ENCODE measurements at regions not wholly inside any gene's neighbourhood (a gene's known extent, or its start where the extent isn't known, plus 50 kb on each side); places are given as distances from the start of the nearest gene placed in this dataset.

- POLR2A ChIA-PET = no interaction called here
- Mint-ChIP-seq H3K27ac (no peak overlapping the region), H3K4me3 (no peak overlapping the region), H3K4me1 (no peaks in the 10 kb centered on the region), H3K27me3 (peaks cover 9% of the 10 kb centered on the region), H3K36me3 (ENCODE audit: low read depth) (no peaks in the 10 kb centered on the region), H3K9me3 (peaks cover 2% of the 10 kb centered on the region)
- intact Hi-C loops (cut with micrococcal nuclease) = no loop called here
- no peak for ATAC-seq (ENCODE audit: low read depth)
- TF ChIP-seq CTCF (IDR thresholded peaks at IDR 0.05) = no peak
- DNase-seq = no peak
- CTCF ChIA-PET = no interaction called here
Observed at GRCh38 chr13:78401873-78402707, 201.3 kb downstream of the POU4F1 start.

- Mint-ChIP-seq H3K27ac (no peak overlapping the region), H3K36me3 (ENCODE audit: low read depth) (no peaks in the 10 kb centered on the region), H3K27me3 (peaks cover 3% of the 10 kb centered on the region), H3K4me3 (no peak overlapping the region), H3K9me3 (peaks cover 2% of the 10 kb centered on the region), H3K4me1 (no peaks in the 10 kb centered on the region)
- ATAC-seq (ENCODE audit: low read depth) (no peak), DNase-seq (no peak)
- intact Hi-C loops (cut with micrococcal nuclease) = no loop called here
- POLR2A ChIA-PET = no interaction called here
- no peak for TF ChIP-seq CTCF (IDR thresholded peaks at IDR 0.05)
- CTCF ChIA-PET = no interaction called here
Observed at GRCh38 chr13:78398743-78399410, 204.5 kb downstream of the POU4F1 start.

GRCh38 chr13:78393286-78394142 is 209.8 kb downstream of the POU4F1 start:
- ATAC-seq (ENCODE audit: low read depth) = no peak
- Mint-ChIP-seq H3K9me3 (peaks cover 2% of the 10 kb centered on the region), H3K4me1 (no peaks in the 10 kb centered on the region), H3K27ac (no peak overlapping the region), H3K27me3 (no peaks in the 10 kb centered on the region), H3K36me3 (ENCODE audit: low read depth) (no peaks in the 10 kb centered on the region), H3K4me3 (no peak overlapping the region)
- POLR2A ChIA-PET = no interaction called here
- CTCF ChIA-PET = no interaction called here
- DNase-seq = no peak
- intact Hi-C loops (cut with micrococcal nuclease) = loop anchor here (1.0 kb wide), 1 partner anchor 38 kb away; no protein-coding TSS in a partner anchor
- no peak for TF ChIP-seq CTCF (IDR thresholded peaks at IDR 0.05)

- Mint-ChIP-seq H3K27ac (no peak overlapping the region), H3K4me3 (no peak overlapping the region), H3K36me3 (ENCODE audit: low read depth) (no peaks in the 10 kb centered on the region), H3K4me1 (no peaks in the 10 kb centered on the region), H3K9me3 (no peaks in the 10 kb centered on the region), H3K27me3 (no peaks in the 10 kb centered on the region)
- no peak for ATAC-seq (ENCODE audit: low read depth)
- no peak for DNase-seq
- intact Hi-C loops (cut with micrococcal nuclease) = no loop called here
- POLR2A ChIA-PET = no interaction called here
- CTCF ChIA-PET = no interaction called here
- TF ChIP-seq CTCF (IDR thresholded peaks at IDR 0.05) = no peak
Observed at GRCh38 chr13:78383899-78384298, 219.5 kb downstream of the POU4F1 start.

GRCh38 chr13:78383071-78383484 is 220.3 kb downstream of the POU4F1 start:
- Mint-ChIP-seq H3K27me3 (no peaks in the 10 kb centered on the region), H3K27ac (no peak overlapping the region), H3K36me3 (ENCODE audit: low read depth) (no peaks in the 10 kb centered on the region), H3K4me3 (no peak overlapping the region), H3K4me1 (no peaks in the 10 kb centered on the region), H3K9me3 (no peaks in the 10 kb centered on the region)
- no peak for TF ChIP-seq CTCF (IDR thresholded peaks at IDR 0.05)
- ChIA-PET POLR2A (no interaction called here), CTCF (no interaction called here)
- DNase-seq (no peak), ATAC-seq (ENCODE audit: low read depth) (no peak)
- intact Hi-C loops (cut with micrococcal nuclease) = no loop called here
